RWPE1 (cell line): ENCODE measurements at regions not wholly inside any gene's neighbourhood (a gene's known extent, or its start where the extent isn't known, plus 50 kb on each side); places are given as distances from the start of the nearest gene placed in this dataset.
"Not testable (repeated sequence)": the region's sequence is repeated elsewhere in the genome, so short reads cannot be mapped to it uniquely, and the experiment has no call there.

Experiments used
- CTCF ChIA-PET: fragments of 350-600 bp; sonication (Branson Sonifier 250); formaldehyde crosslinking; extraction: SDS; loops from one replicate; lab custom pipeline; 2021; lab: Yijun Ruan, JAX
- POLR2A ChIA-PET: fragments of 400-600 bp; formaldehyde crosslinking; extraction: SDS; loops from one replicate; lab custom pipeline; 2020; ENCODE audit warnings: antibody characterized with exemption; ENCODE audit not compliant: low non-redundant PET; lab: Yijun Ruan, JAX
- DNase-seq: peaks from one replicate; pipeline ENCODE4 v3.0.0; 2012; ENCODE audit warnings: low spot score
- H3K27ac ChIP-seq: fragments of 450-650 bp; 2 replicates; pipeline ENCODE4 v1.5.1; 2017
- TF ChIP-seq, protein P1 (sequence below): fragments of 450-650 bp; conservative IDR thresholded peaks from 2 replicates; pipeline ENCODE4 v1.5.1; 2017; ENCODE audit warnings: low read depth, mild to moderate bottlenecking

DNA sequence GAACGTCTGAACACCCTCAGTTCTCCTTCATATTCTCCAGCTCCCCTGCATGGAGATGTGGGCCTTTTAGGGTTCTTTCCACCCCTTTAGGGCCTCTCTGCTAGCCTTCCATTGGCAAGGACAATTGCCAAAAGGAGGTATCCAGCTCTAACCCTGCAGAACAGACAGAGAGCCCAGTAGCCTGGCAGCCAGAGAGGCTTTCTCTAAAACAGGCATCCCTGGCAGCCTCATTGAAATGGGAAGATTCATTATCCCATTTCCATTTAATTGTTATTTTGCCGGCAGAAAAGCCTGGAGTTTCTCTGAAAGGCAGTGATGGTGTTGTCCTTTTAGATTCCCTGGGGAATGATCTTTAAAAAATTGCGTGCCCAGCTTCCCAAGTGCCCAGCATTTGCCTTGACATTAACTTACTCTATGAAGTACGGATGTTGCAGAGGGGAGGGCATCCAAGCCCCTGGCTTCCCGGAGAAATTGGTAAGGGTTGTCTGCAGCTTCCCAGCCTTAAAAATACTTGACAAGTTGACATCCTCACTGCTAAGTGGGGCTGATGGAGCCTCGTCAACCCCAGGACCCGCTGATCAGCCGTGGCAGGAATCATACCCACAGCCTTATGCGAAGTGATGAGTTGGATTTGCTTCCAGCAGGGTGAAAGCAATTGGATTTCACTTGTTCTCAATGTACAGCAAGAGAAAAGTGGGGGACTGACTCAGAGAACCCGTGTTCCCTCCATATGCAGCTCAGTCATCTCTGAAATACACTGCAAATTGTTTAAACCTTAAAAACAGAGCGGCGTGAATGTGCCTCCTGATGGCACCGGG, 244.1 kb downstream of the CRLF2 start:
- DNase-seq = no peak
- no peak overlapping the region for H3K27ac ChIP-seq
- CTCF ChIA-PET = no interaction called here
- TF ChIP-seq, protein P1, sequence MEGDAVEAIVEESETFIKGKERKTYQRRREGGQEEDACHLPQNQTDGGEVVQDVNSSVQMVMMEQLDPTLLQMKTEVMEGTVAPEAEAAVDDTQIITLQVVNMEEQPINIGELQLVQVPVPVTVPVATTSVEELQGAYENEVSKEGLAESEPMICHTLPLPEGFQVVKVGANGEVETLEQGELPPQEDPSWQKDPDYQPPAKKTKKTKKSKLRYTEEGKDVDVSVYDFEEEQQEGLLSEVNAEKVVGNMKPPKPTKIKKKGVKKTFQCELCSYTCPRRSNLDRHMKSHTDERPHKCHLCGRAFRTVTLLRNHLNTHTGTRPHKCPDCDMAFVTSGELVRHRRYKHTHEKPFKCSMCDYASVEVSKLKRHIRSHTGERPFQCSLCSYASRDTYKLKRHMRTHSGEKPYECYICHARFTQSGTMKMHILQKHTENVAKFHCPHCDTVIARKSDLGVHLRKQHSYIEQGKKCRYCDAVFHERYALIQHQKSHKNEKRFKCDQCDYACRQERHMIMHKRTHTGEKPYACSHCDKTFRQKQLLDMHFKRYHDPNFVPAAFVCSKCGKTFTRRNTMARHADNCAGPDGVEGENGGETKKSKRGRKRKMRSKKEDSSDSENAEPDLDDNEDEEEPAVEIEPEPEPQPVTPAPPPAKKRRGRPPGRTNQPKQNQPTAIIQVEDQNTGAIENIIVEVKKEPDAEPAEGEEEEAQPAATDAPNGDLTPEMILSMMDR = no peak
- POLR2A ChIA-PET = no interaction called here

- TF ChIP-seq, protein P1 = no peak
- no peak for DNase-seq
- ChIA-PET POLR2A (no interaction called here), CTCF (no interaction called here)
- no peak overlapping the region for H3K27ac ChIP-seq
Observed at GRCh38 chrX:966396-967070, 245.9 kb downstream of the CRLF2 start.

GRCh38 chrX:964831-965416, 247.5 kb downstream of the CRLF2 start:
- ChIA-PET POLR2A (no interaction called here), CTCF (no interaction called here)
- DNase-seq = no peak
- H3K27ac ChIP-seq = no peak overlapping the region
- TF ChIP-seq, protein P1 = no peak

- POLR2A ChIA-PET = no interaction called here
- TF ChIP-seq, protein P1 = no peak
- DNase-seq = no peak
Observed at GRCh38 chrX:960821-961220, 251.6 kb downstream of the CRLF2 start.

DNA sequence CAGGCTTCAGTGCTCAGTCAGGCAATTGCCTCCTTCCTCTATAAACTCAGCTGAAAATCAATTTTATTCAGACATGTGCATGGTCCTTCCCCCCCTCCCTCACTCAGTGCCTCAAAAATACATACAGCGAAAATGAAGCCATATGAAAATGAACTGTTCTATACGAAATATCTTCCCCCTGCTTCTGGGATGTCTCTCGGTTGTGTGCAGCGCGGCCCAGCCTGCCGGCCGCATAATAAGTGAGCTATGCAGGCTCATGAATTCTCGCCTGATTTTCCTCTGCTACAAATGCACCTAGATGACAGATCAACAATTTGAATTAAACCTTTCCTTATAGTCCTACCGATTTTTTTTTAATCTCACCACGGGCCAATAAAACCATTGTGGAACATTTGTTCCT, 252.9 kb downstream of the CRLF2 start:
- TF ChIP-seq, protein P1 = no peak
- no peak overlapping the region for H3K27ac ChIP-seq
- POLR2A ChIA-PET = no interaction called here
- DNase-seq = no peak
- CTCF ChIA-PET = no interaction called here

More at GRCh38 chrX:960821-961220, 251.6 kb downstream of the CRLF2 start:
- CTCF ChIA-PET = no interaction called here
- H3K27ac ChIP-seq = no peak overlapping the region

- CTCF ChIA-PET, DNase-seq, H3K27ac ChIP-seq, POLR2A ChIA-PET: not testable (repeated sequence)
Observed at GRCh38 chrX:955168-955781, 257.2 kb downstream of the CRLF2 start.
